AG08395 (cell line): ENCODE measurements at regions not wholly inside any gene's neighbourhood (a gene's known extent, or its start where the extent isn't known, plus 50 kb on each side); places are given as distances from the start of the nearest gene placed in this dataset.

Experiments used
- DNase-seq: peaks from one replicate; pipeline ENCODE4 v3.0.0; 2012; ENCODE audit warnings: mixed read lengths, low spot score

GRCh38 chr13:78426183-78426582 is 177.2 kb downstream of the POU4F1 start:
- no peak for DNase-seq

DNA sequence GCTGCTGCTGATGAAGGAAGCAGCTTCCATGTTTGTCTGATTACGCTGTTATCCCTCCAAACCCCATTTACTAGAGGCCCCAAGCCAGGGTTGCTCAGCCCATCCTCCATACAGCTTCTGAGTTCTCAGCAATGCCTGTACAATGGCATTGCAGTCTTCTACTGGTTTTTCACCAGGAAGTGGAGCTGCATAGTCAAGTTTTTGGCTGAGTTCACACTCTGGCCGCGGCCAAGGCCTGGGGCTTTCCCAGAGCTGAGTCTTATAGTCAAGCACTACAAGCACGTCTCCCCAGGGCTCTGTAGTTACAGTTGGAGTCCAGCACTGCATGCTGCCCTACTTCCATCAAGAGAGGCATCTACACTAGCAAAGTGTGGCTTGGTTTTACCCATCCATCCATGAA is 182.5 kb downstream of the POU4F1 start:
- DNase-seq, result no peak

GRCh38 chr13:78413887-78414553 is 189.3 kb downstream of the POU4F1 start:
- no peak for DNase-seq

DNA sequence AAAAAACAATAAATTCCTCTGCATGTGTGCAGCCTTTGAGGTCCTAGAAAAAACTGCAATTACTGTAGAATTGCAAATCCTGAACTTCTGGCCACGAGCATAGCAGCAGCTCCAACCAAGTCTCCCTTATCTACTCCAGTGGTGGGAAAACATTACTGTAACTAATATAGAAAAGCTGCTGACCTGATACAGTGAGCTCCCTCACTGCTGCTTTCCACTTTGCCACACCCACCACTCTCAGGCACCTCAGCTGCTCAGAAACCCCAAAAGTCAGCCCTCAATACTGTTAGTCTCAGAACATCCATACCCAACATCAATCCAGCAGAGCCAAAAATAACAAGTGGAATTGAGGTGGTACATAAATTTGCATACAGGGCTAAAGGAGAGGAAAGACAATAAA is 192.5 kb downstream of the POU4F1 start:
- no peak for DNase-seq

DNA sequence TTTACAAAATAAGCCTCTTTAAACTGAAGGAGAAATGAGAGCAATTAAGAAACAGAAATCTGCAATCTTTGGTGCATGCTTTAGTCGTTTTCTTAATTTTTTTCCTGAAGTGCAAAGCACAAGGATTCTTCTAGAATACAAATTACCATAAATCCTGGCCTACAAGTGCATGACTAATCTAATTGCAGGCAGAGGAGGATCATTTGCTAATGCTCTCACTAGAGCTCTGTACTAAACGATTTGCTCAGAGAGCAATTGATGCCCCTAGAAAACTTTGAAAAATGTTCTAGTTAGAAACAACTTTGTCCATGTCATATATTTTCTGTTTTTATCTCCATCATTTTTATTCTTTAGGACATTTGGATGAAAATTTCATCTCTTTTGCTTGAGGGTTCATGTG is 193.2 kb downstream of the POU4F1 start:
- no peak for DNase-seq

- no peak for DNase-seq
Measured at GRCh38 chr13:78409172-78409571, 194.2 kb downstream of the POU4F1 start.

DNA sequence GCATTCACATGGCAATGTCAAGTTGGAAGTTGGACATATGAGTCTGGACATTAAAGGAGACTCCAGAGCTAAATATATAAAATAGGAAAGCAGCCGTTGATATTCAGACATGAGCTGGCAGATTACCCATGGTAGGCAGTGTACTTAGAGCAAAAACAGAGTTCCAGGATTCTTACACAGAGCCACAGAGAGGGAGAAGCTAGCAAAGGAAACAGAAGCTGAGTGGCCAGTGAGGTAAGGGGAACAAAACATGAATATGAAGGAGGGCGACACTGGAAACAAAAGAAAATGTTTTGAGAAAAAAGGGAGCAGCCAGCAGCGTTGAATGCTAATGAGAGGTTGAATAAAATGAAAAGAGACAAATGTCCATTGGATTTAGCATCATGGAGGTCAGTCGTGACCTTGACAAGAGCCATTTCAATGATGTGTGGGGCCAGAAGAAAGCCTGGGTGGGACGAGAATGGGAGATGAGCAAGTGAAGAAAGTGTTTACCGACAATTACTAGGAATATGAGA is 198.4 kb downstream of the POU4F1 start:
- no peak for DNase-seq

DNA sequence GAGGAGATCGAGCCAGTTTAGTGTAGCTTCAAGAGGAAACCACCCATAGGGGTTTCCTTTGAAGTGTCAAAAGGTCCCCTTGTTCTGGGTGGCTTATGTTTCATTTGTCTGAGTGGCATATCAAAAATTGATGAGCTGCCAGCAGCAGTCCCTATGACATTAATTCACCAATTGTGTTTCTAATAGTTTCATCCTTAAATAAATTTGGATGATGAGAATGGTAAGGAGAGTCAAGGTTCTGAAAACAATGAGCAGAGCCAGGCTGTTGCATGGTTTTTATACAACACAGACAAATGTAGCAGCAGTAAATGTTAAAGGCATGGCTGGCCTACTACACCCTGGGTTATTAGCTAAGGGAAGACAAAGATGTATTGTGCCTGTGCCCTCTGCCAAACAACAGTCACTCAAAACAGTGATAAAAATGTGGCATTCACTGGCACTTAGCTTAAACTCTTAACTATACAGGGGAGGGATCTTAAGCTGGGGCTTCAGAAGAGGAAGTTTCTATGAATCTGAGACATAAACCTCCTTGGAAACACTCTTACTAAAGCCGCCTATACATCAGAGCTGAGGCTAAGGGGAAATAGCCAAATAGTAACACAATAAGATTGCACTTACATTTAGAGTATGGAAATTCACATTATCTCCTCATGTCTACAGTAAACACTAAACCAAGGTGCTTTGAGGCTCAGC is 200.5 kb downstream of the POU4F1 start:
- no peak for DNase-seq

- DNase-seq, result no peak
Measured at GRCh38 chr13:78401873-78402707, 201.3 kb downstream of the POU4F1 start.

- DNase-seq, result no peak
Measured at GRCh38 chr13:78398743-78399410, 204.5 kb downstream of the POU4F1 start.

GRCh38 chr13:78393286-78394142 is 209.8 kb downstream of the POU4F1 start:
- DNase-seq, result no peak

DNA sequence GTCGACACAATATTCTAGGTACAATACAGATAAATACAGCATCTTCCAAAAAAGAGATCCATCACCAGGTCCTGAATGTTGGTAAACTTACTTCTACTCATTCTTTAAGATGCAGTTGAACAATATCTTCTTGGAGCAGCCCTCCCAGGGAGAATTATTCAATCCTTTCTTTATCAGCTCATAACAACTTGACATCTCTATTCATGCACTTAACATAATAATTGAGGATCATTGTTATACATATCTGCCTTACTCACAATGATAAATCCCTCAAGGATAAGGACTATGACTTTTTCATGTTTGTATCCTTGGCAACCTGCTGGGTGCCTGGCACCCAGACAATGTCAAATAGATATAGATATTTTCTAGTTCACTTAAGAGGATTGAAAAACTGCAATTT is 219.5 kb downstream of the POU4F1 start:
- no peak for DNase-seq

- DNase-seq, result no peak
Measured at GRCh38 chr13:78383071-78383484, 220.3 kb downstream of the POU4F1 start.

DNA sequence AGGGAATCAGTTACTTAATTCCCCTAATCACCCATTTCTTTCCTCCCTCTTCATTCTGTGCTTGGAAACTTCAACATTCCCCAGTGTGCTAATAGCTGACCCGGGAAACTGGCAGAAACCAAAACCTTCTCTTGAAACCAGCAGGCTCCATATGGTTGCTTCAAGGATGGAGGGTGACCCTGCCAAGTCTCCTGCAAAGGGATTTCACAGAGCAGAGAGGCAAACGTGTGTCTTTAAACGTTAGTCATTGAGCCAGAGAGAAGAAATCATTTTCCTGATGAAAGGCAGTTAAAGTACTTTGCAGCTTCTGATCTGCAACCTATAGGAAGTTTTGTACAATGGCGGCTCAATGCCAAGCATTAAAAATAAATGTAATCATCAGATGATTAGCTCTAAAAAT is 220.9 kb downstream of the POU4F1 start:
- no peak for DNase-seq

DNA sequence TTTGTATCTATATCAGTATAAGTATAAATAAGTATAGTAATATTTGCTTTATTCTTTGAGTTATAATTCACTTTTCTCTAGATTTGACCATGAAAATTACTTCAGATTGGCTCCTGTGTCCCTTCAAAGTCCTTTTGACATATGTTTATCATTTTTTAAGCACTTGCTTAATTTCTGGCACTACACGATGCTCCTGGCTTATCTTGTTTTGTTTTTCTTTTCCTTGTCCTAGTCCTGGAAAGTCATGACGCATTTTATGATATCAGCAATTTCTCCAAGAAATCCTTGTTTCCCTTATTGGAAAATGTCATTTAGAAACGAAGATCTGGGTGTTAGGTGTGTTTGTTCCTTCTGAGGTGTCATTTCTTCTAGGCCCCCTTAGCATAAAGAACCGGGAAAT is 226.5 kb downstream of the POU4F1 start:
- no peak for DNase-seq

- DNase-seq, result no peak
Measured at GRCh38 chr13:78376033-78376432, 227.3 kb downstream of the POU4F1 start.

DNA sequence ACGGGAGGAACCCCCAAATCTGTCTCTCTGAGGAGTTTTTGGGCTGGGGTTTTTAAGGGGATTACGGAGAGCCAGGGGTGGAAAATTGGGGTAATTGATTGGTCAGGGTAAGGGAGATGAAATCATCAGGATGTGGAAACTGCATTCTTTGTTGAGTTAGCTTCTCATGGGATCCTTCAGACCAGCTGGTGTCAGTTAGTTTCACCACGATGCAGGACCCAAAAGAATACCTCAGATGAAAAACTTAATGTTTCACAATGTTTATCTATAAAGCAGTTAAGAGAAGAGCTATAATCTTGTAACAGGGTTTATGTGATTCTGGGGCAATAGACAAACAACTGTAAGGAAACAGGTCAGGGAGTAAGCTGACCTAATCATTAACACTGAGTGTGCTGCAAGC is 230.8 kb downstream of the POU4F1 start:
- DNase-seq, result no peak

GRCh38 chr13:78370231-78370630 is 233.1 kb downstream of the POU4F1 start:
- no peak for DNase-seq

DNA sequence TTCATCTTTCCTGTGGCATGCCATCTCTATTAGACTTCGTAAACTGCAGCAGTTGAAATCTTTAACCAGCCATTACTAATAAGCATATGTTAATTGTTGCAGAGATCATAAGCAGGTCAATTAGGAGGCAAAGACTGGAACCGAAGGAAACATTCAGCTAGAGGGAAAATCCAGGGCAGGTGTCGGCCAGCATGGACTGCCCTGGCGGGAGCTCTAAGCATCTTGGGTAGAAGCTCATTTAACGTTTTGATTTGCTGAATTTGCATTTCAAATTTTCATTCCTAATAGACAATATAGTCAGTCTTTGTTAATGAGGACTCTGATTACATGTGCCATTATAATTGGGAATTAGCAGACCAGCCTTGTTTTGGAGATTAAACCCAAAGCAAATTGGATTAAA is 238.6 kb downstream of the POU4F1 start:
- DNase-seq, result no peak

DNA sequence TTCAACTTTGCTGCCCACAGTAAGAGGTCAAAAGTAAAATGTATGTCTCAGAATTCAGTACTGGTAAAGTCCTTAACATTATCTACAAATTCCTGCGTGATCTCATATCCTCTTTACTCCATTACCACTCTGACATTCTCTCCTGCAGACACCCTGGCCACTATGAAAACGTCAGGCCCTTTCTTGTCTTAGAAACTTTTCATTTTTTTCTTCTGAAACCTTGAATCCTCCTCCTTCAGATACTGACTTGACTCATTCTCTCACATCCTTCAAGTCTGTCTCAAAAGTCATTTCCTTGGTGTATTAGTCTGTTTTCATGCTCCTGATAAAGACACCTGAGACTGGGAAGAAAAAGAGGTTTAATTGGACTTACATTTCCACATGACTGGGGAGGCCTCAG is 262.3 kb downstream of the POU4F1 start:
- DNase-seq, result no peak

- DNase-seq, result no peak
Measured at GRCh38 chr13:78339927-78340326, 263.4 kb downstream of the POU4F1 start.
